HepG2 (cell line): ENCODE measurements at regions not wholly inside any gene's neighbourhood (a gene's known extent, or its start where the extent isn't known, plus 50 kb on each side); places are given as distances from the start of the nearest gene placed in this dataset.

Experiments used
- NONO ChIP-seq, 2 experiments: fragments of 450-650 bp in 1 of 2; sonication (generic) in 1 of 2; formaldehyde crosslinking in 1 of 2; IDR thresholded peaks in 1 of 2; conservative IDR thresholded peaks in 1 of 2; 2 replicates each; pipeline versions ENCODE4 v1.6.1 to v1.8.0; 2017 to 2022; ENCODE audit warnings: mild to moderate bottlenecking in 1 of 2, missing genetic modification reagents in 1 of 2, moderate library complexity in 1 of 2
- ZKSCAN5 ChIP-seq: sonication (generic); formaldehyde crosslinking; IDR thresholded peaks from 2 replicates; pipeline ENCODE4 v1.5.1; 2020; ENCODE audit warnings: mild to moderate bottlenecking, missing genetic modification reagents

- TF ChIP-seq ZKSCAN5 (CRISPR knock-in tag) (no peak), NONO (IDR thresholded peaks at IDR 0.05) (no peak), NONO (CRISPR knock-in tag; conservative IDR thresholded peaks at IDR 0.05) (no peak)
Observed at GRCh38 chr7:41244246-41244645, 458.6 kb downstream of the INHBA start.
